GM12874 (cell line): ENCODE measurements at regions not wholly inside any gene's neighbourhood (a gene's known extent, or its start where the extent isn't known, plus 50 kb on each side); places are given as distances from the start of the nearest gene placed in this dataset.

Source experiments
- CTCF ChIP-seq: IDR thresholded peaks from 2 replicates; pipeline ENCODE4 v1.5.1; 2011; ENCODE audit warnings: low read depth, mild to moderate bottlenecking, control low read depth, low read length, moderate library complexity; ENCODE audit not compliant: insufficient read depth

- no peak for TF ChIP-seq CTCF
These were observed 640.6 kb downstream of the PCDH7 start for GRCh38 chr4:31360786-31361185.

GRCh38 chr4:31362756-31363155, 642.6 kb downstream of the PCDH7 start:
- TF ChIP-seq CTCF = no peak

- no peak for TF ChIP-seq CTCF
These were observed 645.0 kb downstream of the PCDH7 start for GRCh38 chr4:31365006-31365690.

- no peak for TF ChIP-seq CTCF
These were observed 645.9 kb downstream of the PCDH7 start for GRCh38 chr4:31366041-31366440.

GRCh38 chr4:31370866-31371465, 650.8 kb downstream of the PCDH7 start:
- peak; percentile 66 for TF ChIP-seq CTCF

GRCh38 chr4:31374256-31374960, 654.2 kb downstream of the PCDH7 start:
- TF ChIP-seq CTCF = no peak

- no peak for TF ChIP-seq CTCF
These were observed 655.8 kb downstream of the PCDH7 start for GRCh38 chr4:31375936-31376335.
